ENCODE measurements at regions not wholly inside any gene's neighbourhood (a gene's known extent, or its start where the extent isn't known, plus 50 kb on each side); places are given as distances from the start of the nearest gene placed in this dataset.

DNA sequence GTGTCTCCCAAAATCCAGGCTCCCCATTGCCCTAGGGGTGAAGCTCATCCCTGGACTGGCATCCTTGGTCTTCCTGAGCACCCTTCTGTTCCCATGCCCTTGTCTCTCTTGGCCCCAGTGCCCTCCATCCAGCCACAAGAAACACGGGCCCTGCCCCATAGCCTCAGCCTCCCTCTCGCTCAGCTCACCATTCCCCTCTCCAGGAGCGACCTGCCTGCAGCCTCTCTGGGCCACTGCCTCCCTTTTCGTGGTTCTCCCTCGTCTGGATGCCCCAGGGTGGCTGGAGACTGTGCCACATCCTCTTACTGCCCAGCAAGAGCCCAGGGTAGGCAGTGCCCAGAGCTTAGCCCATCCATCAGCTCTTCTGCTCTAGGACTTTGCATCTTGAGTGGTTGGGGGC lies 532.1 kb downstream of the TBC1D22A start:
- intact Hi-C loops (cut with micrococcal nuclease) = no loop called here
- H3K36me3 ChIP-seq (ENCODE audit: low read depth, low read length) = no peaks in the 10 kb centered on the region

DNA sequence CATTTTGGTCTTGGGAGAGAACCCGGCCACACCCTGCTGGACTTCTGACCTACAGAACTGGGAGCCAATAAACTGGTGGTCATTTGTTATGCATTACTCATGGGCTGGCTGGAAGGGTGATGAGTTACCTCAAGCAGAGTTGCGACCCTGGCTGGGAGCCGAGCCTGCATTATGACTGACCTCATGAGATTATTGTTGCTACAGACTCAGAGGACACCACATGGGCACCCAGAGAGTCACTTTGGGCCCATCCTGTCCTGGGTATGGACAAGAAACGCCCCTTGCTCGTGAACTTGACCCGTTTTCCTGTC lies 531.7 kb downstream of the TBC1D22A start:
- Histone ChIP-seq H3K79me2 (ENCODE audit: low read length) (no peaks in the 10 kb centered on the region), H3K27ac (ENCODE audit: low read length) (peak overlapping the region; percentile 59), H3K9ac (ENCODE audit: low read length) (peak overlapping the region; percentile 47; the same call in 1 of the 2 replicates), H3K4me2 (ENCODE audit: low read length) (peak overlapping the region; percentile 69), H3K4me1 (ENCODE audit: insufficient read depth, low read length) (peaks cover 15% of the 10 kb centered on the region), H3K4me3 (ENCODE audit: low read length) (no peak overlapping the region), H2AFZ (ENCODE audit: low read length) (peak overlapping the region; percentile 49; the same call in 1 of the 2 replicates), H3K9me3 (ENCODE audit: low read length) (no peaks in the 10 kb centered on the region), H3K9me2 (replicated peaks; ENCODE audit: low read length) (no peaks in the 10 kb centered on the region), H3K36me3 (ENCODE audit: low read depth, low read length) (no peaks in the 10 kb centered on the region), H3F3A (ENCODE audit: low read length, unreplicated experiment) (no peaks in the 10 kb centered on the region), H4K20me1 (ENCODE audit: low read length) (no peaks in the 10 kb centered on the region), H3K27me3 (ENCODE audit: low read length) (no peaks in the 10 kb centered on the region)
- BruUV-seq (replicated peaks) = no TSS peak
- ATAC-seq = peak; percentile 90
- ChIA-PET POLR2A (ENCODE audit: unreplicated experiment) (no interaction called here), CTCF (no interaction called here)
- DNase-seq = peak; percentile 80
- TF ChIP-seq EZH2phosphoT487 (IDR thresholded peaks at IDR 0.05; ENCODE audit: borderline replicate concordance, low read length) (no peak), EZH2 (IDR thresholded peaks at IDR 0.05; ENCODE audit: low read length, unreplicated experiment) (no peak)
- TF ChIP-seq, protein P1, sequence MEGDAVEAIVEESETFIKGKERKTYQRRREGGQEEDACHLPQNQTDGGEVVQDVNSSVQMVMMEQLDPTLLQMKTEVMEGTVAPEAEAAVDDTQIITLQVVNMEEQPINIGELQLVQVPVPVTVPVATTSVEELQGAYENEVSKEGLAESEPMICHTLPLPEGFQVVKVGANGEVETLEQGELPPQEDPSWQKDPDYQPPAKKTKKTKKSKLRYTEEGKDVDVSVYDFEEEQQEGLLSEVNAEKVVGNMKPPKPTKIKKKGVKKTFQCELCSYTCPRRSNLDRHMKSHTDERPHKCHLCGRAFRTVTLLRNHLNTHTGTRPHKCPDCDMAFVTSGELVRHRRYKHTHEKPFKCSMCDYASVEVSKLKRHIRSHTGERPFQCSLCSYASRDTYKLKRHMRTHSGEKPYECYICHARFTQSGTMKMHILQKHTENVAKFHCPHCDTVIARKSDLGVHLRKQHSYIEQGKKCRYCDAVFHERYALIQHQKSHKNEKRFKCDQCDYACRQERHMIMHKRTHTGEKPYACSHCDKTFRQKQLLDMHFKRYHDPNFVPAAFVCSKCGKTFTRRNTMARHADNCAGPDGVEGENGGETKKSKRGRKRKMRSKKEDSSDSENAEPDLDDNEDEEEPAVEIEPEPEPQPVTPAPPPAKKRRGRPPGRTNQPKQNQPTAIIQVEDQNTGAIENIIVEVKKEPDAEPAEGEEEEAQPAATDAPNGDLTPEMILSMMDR (conservative IDR thresholded peaks at IDR 0.05; ENCODE audit: low read depth, low read length) = no peak
- intact Hi-C loops (cut with micrococcal nuclease) = no loop called here

More for the DNA sequence above, 532.1 kb downstream of the TBC1D22A start:
- no peaks in the 10 kb centered on the region for H3K9me3 ChIP-seq (ENCODE audit: low read length)
- BruUV-seq (replicated peaks) = no TSS peak
- no peaks in the 10 kb centered on the region for H3K27me3 ChIP-seq (ENCODE audit: low read length)
- peak overlapping the region; percentile 47; the same call in 1 of the 2 replicates for H3K9ac ChIP-seq (ENCODE audit: low read length)
- POLR2A ChIA-PET (ENCODE audit: unreplicated experiment) = no interaction called here
- peak overlapping the region; percentile 69; the same call in 1 of the 2 replicates for H3K4me2 ChIP-seq (ENCODE audit: low read length)
- no peaks in the 10 kb centered on the region for H3F3A ChIP-seq (ENCODE audit: low read length, unreplicated experiment)
- CTCF ChIA-PET = no interaction called here
- DNase-seq (no peak), ATAC-seq (no peak)
- H3K4me1 ChIP-seq (ENCODE audit: insufficient read depth, low read length) = peaks cover 15% of the 10 kb centered on the region
- no peaks in the 10 kb centered on the region for H3K79me2 ChIP-seq (ENCODE audit: low read length)
- no peaks in the 10 kb centered on the region for H4K20me1 ChIP-seq (ENCODE audit: low read length)
- peak overlapping the region; percentile 59 for H3K27ac ChIP-seq (ENCODE audit: low read length)
- no peak for TF ChIP-seq EZH2 (IDR thresholded peaks at IDR 0.05; ENCODE audit: low read length, unreplicated experiment)
- TF ChIP-seq EZH2phosphoT487 (IDR thresholded peaks at IDR 0.05; ENCODE audit: borderline replicate concordance, low read length) = no peak
- TF ChIP-seq, protein P1 (conservative IDR thresholded peaks at IDR 0.05; ENCODE audit: low read depth, low read length) = no peak
- H3K4me3 ChIP-seq (ENCODE audit: low read length) = no peak overlapping the region
- no peak overlapping the region for H2AFZ ChIP-seq (ENCODE audit: low read length)
- no peaks in the 10 kb centered on the region for H3K9me2 ChIP-seq (replicated peaks; ENCODE audit: low read length)

DNA sequence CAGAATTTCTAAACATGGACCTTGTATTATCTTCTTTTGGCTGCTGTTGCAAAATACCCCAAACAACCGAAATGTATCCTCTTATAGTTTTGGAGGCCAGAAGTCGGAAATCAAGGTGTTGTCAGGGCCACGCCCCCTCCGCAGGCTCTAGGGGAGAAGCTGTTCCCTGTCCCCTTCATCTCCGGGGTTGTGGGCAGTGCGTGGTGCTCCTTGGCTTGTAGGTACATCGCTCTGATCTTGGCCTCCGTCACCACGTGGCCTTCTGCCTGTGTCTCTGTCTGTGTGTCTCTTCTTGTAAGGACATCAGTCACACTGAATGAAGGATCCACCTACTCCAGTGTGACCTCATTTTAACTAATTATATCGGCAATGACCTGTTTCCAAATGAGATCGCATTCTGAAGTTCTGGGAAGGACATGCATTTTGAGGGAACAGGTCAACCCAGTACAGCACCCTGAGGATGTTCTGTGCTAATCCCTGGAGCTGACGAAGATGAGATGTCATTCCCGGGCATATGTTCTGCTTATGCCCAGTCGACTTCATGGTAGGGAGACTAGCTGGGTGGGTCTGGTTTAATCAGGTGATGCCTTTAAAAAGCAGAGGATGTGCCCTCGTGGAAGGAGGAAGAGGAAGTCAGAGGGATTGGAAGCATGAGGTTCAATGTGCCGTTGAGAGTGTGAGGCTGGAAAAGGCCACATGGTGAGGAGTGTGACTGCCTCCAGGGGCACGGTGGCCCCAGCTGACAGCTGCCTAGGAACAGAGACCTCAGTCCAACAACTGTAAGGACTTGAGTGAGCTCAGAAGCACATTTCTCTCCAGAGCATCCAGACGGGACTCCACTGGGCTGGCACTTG lies 531.1 kb downstream of the TBC1D22A start:
- H2AFZ ChIP-seq (ENCODE audit: low read length) = peak overlapping the region; percentile 49; the same call in 1 of the 2 replicates
- peaks cover 15% of the 10 kb centered on the region for H3K4me1 ChIP-seq (ENCODE audit: insufficient read depth, low read length)
- no peaks in the 10 kb centered on the region for H3K79me2 ChIP-seq (ENCODE audit: low read length)
- H3K9ac ChIP-seq (ENCODE audit: low read length) = no peak overlapping the region
- no peak for DNase-seq
- H3K4me2 ChIP-seq (ENCODE audit: low read length) = peak overlapping the region; percentile 69
- no peaks in the 10 kb centered on the region for H3K27me3 ChIP-seq (ENCODE audit: low read length)
- no peaks in the 10 kb centered on the region for H3K36me3 ChIP-seq (ENCODE audit: low read depth, low read length)
- CTCF ChIA-PET = no interaction called here
- H3K9me3 ChIP-seq (ENCODE audit: low read length) = no peaks in the 10 kb centered on the region
- H3K9me2 ChIP-seq (replicated peaks; ENCODE audit: low read length) = no peaks in the 10 kb centered on the region
- no peaks in the 10 kb centered on the region for H4K20me1 ChIP-seq (ENCODE audit: low read length)
- intact Hi-C loops (cut with micrococcal nuclease) = no loop called here
- ATAC-seq = no peak
- no TSS peak for BruUV-seq (replicated peaks)
- POLR2A ChIA-PET (ENCODE audit: unreplicated experiment) = no interaction called here
- no peak overlapping the region for H3K4me3 ChIP-seq (ENCODE audit: low read length)
- no peak for TF ChIP-seq EZH2phosphoT487 (IDR thresholded peaks at IDR 0.05; ENCODE audit: borderline replicate concordance, low read length)
- TF ChIP-seq, protein P1 (conservative IDR thresholded peaks at IDR 0.05; ENCODE audit: low read depth, low read length) = no peak
- peak overlapping the region; percentile 55 for H3K27ac ChIP-seq (ENCODE audit: low read length)
- no peaks in the 10 kb centered on the region for H3F3A ChIP-seq (ENCODE audit: low read length, unreplicated experiment)

Measured in PC-3 (cell line).